Lower lobe of right lung (tissue), 2 donors: ENCODE measurements at regions not wholly inside any gene's neighbourhood (a gene's known extent, or its start where the extent isn't known, plus 50 kb on each side); places are given as distances from the start of the nearest gene placed in this dataset.

Experiments used
- ATAC-seq, 2 donors: fragments of 200-7000 bp; cut with Tn5 transposase; one replicate each; pipeline ENCODE4 v1.9.1; 2020 to 2022; ENCODE audit warnings: mild to moderate bottlenecking in 2 of 2, moderate library complexity in 2 of 2
- DNase-seq: peaks from one replicate; pipeline ENCODE4 v3.0.0-alpha.2; 2020
- H3K27ac ChIP-seq: fragments of 200-600 bp; one replicate; pipeline ENCODE4 v1.8.0; 2022
- H3K27me3 ChIP-seq: fragments of 200-600 bp; one replicate; pipeline ENCODE4 v1.8.0; 2022; ENCODE audit warnings: low read depth
- H3K36me3 ChIP-seq: fragments of 200-600 bp; one replicate; pipeline ENCODE4 v1.8.0; 2022; ENCODE audit warnings: mild to moderate bottlenecking
- H3K4me1 ChIP-seq: fragments of 200-600 bp; one replicate; pipeline ENCODE4 v1.8.0; 2022
- H3K4me3 ChIP-seq: fragments of 200-600 bp; one replicate; pipeline ENCODE4 v1.8.0; 2022; ENCODE audit warnings: mild to moderate bottlenecking
- H3K9me3 ChIP-seq: fragments of 200-600 bp; one replicate; pipeline ENCODE4 v1.8.0; 2022
- CTCF ChIP-seq: fragments of 200-600 bp; IDR thresholded peaks from one replicate; pipeline ENCODE4 v1.8.0; 2022; ENCODE audit warnings: antibody characterized with exemption, mild to moderate bottlenecking
- intact Hi-C: fragments of 100-400 bp; cut with DNase I; formaldehyde crosslinking; loops from one replicate; pipeline ENCODE4 v1.11.0; 2022
- donor health status: DM: no; HTN: yes; CAD: no; lungs with severe emphysema.

- Histone ChIP-seq H3K4me3 (no peak overlapping the region), H3K9me3 (peaks cover 10% of the 10 kb centered on the region)
Measured at GRCh38 chr2:120926463-120927264, 191.0 kb downstream of the GLI2 start.

GRCh38 chr2:120927265-120927628 is 191.6 kb downstream of the GLI2 start:
- Histone ChIP-seq H3K36me3 (no peaks in the 10 kb centered on the region), H3K27ac (no peak overlapping the region), H3K9me3 (peaks cover 10% of the 10 kb centered on the region), H3K27me3 (no peaks in the 10 kb centered on the region), H3K4me1 (no peaks in the 10 kb centered on the region), H3K4me3 (no peak overlapping the region)
- intact Hi-C loops, result no loop called here
- no peak for ATAC-seq
- no peak for DNase-seq
- TF ChIP-seq CTCF, result no peak

More at GRCh38 chr2:120926463-120927264, 191.0 kb downstream of the GLI2 start:
- no peaks in the 10 kb centered on the region for H3K4me1 ChIP-seq
- H3K36me3 ChIP-seq, result no peaks in the 10 kb centered on the region
- H3K27ac ChIP-seq, result no peak overlapping the region
- no peak for ATAC-seq
- H3K27me3 ChIP-seq, result no peaks in the 10 kb centered on the region
- DNase-seq, result no peak
- intact Hi-C loops, result no loop called here
- TF ChIP-seq CTCF, result no peak

- DNase-seq (no peak), ATAC-seq (no peak)
- TF ChIP-seq CTCF, result no peak
- Histone ChIP-seq H3K9me3 (peaks cover 10% of the 10 kb centered on the region), H3K27ac (no peak overlapping the region), H3K4me3 (no peak overlapping the region), H3K36me3 (no peaks in the 10 kb centered on the region), H3K4me1 (peaks cover 9% of the 10 kb centered on the region), H3K27me3 (no peaks in the 10 kb centered on the region)
- intact Hi-C loops, result no loop called here
Measured at GRCh38 chr2:120929829-120930228, 194.2 kb downstream of the GLI2 start.

- Histone ChIP-seq H3K27ac (no peak overlapping the region), H3K4me1 (peaks cover 13% of the 10 kb centered on the region), H3K9me3 (peaks cover 10% of the 10 kb centered on the region), H3K4me3 (no peak overlapping the region), H3K27me3 (no peaks in the 10 kb centered on the region), H3K36me3 (no peaks in the 10 kb centered on the region)
- ATAC-seq (no peak), DNase-seq (no peak)
- intact Hi-C loops, result no loop called here
- no peak for TF ChIP-seq CTCF
Measured at GRCh38 chr2:120930236-120930635, 194.6 kb downstream of the GLI2 start.

GRCh38 chr2:120930864-120931263 is 195.2 kb downstream of the GLI2 start:
- TF ChIP-seq CTCF, result no peak
- peaks cover 4% of the 10 kb centered on the region for H3K27me3 ChIP-seq
- H3K27ac ChIP-seq, result no peak overlapping the region
- H3K4me3 ChIP-seq, result no peak overlapping the region
- intact Hi-C loops, result no loop called here
- ATAC-seq (no peak), DNase-seq (no peak)
- peaks cover 10% of the 10 kb centered on the region for H3K9me3 ChIP-seq
- peaks cover 19% of the 10 kb centered on the region for H3K4me1 ChIP-seq
- H3K36me3 ChIP-seq, result no peaks in the 10 kb centered on the region
